Neuronal stem cell (in vitro differentiated cells): ENCODE measurements at regions not wholly inside any gene's neighbourhood (a gene's known extent, or its start where the extent isn't known, plus 50 kb on each side); places are given as distances from the start of the nearest gene placed in this dataset.

Source experiments
- DNase-seq: peaks from one replicate; pipeline ENCODE4 v3.0.0-alpha.2; 2013; ENCODE audit warnings: low spot score
- H2AFZ ChIP-seq: one replicate; pipeline ENCODE4 v1.6.1; 2013; ENCODE audit warnings: mild to moderate bottlenecking, low read length, inconsistent platforms
- H2AK5ac ChIP-seq: 2 replicates; pipeline ENCODE4 v1.6.1; 2013; ENCODE audit warnings: low read depth, mild to moderate bottlenecking, inconsistent platforms, low read length, moderate library complexity, mixed read lengths
- H2BK120ac ChIP-seq: 2 replicates; pipeline ENCODE4 v1.6.1; 2013; ENCODE audit warnings: low read depth, mild to moderate bottlenecking, inconsistent platforms, low read length, moderate library complexity, mixed read lengths
- H2BK12ac ChIP-seq: one replicate; pipeline ENCODE4 v1.6.1; 2013; ENCODE audit warnings: low read length, inconsistent platforms
- H2BK15ac ChIP-seq: 2 replicates; pipeline ENCODE4 v1.6.1; 2013; ENCODE audit warnings: mild to moderate bottlenecking, low read length, inconsistent platforms, mixed read lengths
- H2BK5ac ChIP-seq: one replicate; pipeline ENCODE4 v1.6.1; 2013; ENCODE audit warnings: inconsistent platforms, mild to moderate bottlenecking, low read length, moderate library complexity
- H3K14ac ChIP-seq: one replicate; pipeline ENCODE4 v1.6.1; 2013; ENCODE audit warnings: low read length, inconsistent platforms
- H3K18ac ChIP-seq: 2 replicates; pipeline ENCODE4 v1.6.1; 2013; ENCODE audit warnings: low read length, inconsistent platforms
- H3K23ac ChIP-seq: 2 replicates; pipeline ENCODE4 v1.6.1; 2013; ENCODE audit warnings: low read depth, mild to moderate bottlenecking, mixed read lengths, low read length, inconsistent platforms; ENCODE audit not compliant: poor library complexity
- H3K27ac ChIP-seq: replicated peaks from 3 replicates; pipeline ENCODE4 v1.5.1; 2013; ENCODE audit warnings: low read length, inconsistent platforms
- H3K27me3 ChIP-seq, 3 experiments: 2 replicates each; pipeline ENCODE4 v1.6.1; 2013; ENCODE audit warnings: low read length in 3 of 3, mild to moderate bottlenecking in 2 of 3, inconsistent platforms in 1 of 3, low read depth in 1 of 3, mixed read lengths in 1 of 3, moderate library complexity in 1 of 3; ENCODE audit not compliant: control insufficient read depth in 3 of 3, insufficient read depth in 3 of 3
- H3K36me3 ChIP-seq, 2 donors: replicated peaks in 1 of 2; 2 replicates each; pipeline ENCODE4 v1.6.1; 2013; ENCODE audit warnings: low read length in 2 of 2; ENCODE audit not compliant: control insufficient read depth in 2 of 2, insufficient read depth in 2 of 2
- H3K4ac ChIP-seq: 2 replicates; pipeline ENCODE4 v1.6.1; 2013; ENCODE audit warnings: inconsistent platforms, mild to moderate bottlenecking, low read length, moderate library complexity
- H3K4me1 ChIP-seq, 2 donors: 1 replicate in 1 of 2; 2 replicates in 1 of 2; pipeline ENCODE4 v1.6.1; 2013; ENCODE audit warnings: low read length in 2 of 2, low read depth in 1 of 2; ENCODE audit not compliant: control insufficient read depth in 2 of 2, insufficient read depth in 1 of 2
- H3K4me2 ChIP-seq: one replicate; pipeline ENCODE4 v1.6.1; 2013; ENCODE audit warnings: mild to moderate bottlenecking, low read length, inconsistent platforms; ENCODE audit not compliant: insufficient read depth, poor library complexity, severe bottlenecking
- H3K4me3 ChIP-seq, 2 donors: 2 replicates each; pipeline ENCODE4 v1.5.1; 2013; ENCODE audit warnings: low read length in 2 of 2, mild to moderate bottlenecking in 2 of 2, inconsistent platforms in 1 of 2, moderate library complexity in 1 of 2
- H3K79me1 ChIP-seq: one replicate; pipeline ENCODE4 v1.6.1; 2013; ENCODE audit warnings: low read depth, mild to moderate bottlenecking, inconsistent platforms, low read length, moderate library complexity
- H3K9ac ChIP-seq: one replicate; pipeline ENCODE4 v1.6.1; 2013; ENCODE audit warnings: mild to moderate bottlenecking, low read depth, low read length, inconsistent platforms; ENCODE audit not compliant: poor library complexity
- H3K9me3 ChIP-seq, 2 donors: replicated peaks in 1 of 2; 2 replicates each; pipeline versions ENCODE3 to v1.6.1; 2013; ENCODE audit warnings: low read length in 2 of 2, mild to moderate bottlenecking in 2 of 2, inconsistent platforms in 1 of 2, low read depth in 1 of 2, mixed read lengths in 1 of 2, moderate library complexity in 1 of 2; ENCODE audit not compliant: control insufficient read depth in 2 of 2, insufficient read depth in 1 of 2
- H4K8ac ChIP-seq: one replicate; pipeline ENCODE4 v1.6.1; 2013; ENCODE audit warnings: low read depth, mild to moderate bottlenecking, inconsistent platforms, low read length, moderate library complexity
- H4K91ac ChIP-seq: one replicate; pipeline ENCODE4 v1.6.1; 2013; ENCODE audit warnings: low read length, low read depth, mild to moderate bottlenecking, inconsistent platforms; ENCODE audit not compliant: poor library complexity
- WGBS, 2 donors: extraction: QIAGEN DNeasy Blood & Tissue Kit; methylation state at CpG; one replicate each; pipeline ENCODE4 v1.1.7; 2013; ENCODE audit warnings: missing lambda C conversion rate in 2 of 2, mixed read lengths in 1 of 2; ENCODE audit not compliant: insufficient read length in 2 of 2, insufficient replicate concordance in 1 of 2; ENCODE audit errors: extremely low coverage in 2 of 2; 5-methylcytosine and 5-hydroxymethylcytosine counted together

DNA sequence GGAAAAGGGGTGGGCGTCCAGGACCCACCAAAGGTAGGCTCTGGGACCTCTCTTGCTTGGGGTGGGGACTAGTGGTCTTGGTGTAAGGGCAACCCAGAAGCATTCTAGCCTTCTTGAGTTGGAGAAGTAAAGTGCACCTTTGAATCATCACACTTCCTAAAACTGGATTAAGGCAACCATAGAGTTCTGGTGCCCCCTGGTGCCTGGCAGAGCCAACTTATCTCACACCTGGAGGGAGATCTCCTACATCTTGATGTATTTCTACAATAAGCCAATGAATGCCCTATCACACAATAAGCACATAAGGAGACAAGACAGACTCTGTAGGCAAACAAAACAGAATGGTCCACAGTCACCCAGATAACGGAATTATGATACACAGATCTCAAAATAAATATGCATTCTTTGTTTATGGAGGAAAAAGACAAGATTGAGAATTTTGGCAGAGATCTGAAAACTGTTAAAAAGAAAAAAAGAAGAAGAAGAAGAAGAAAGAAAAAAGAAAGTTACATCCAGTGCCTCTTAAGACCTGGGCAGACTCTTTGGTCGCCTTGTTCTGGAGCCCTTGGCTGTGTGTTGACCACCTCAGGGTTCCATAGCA, 95.9 kb upstream of the PPP2R5C start:
- Histone ChIP-seq H4K91ac (no peak overlapping the region), H3K4me3 (no peak overlapping the region), H3K18ac (no peak overlapping the region), H2AFZ (no peak overlapping the region), H2BK120ac (no peak overlapping the region), H3K14ac (no peak overlapping the region), H3K27me3 (no peaks in the 10 kb centered on the region), H3K4ac (no peak overlapping the region), H4K8ac (no peak overlapping the region), H3K27ac (no peak overlapping the region), H3K4me2 (no peak overlapping the region), H3K4me1 (no peaks in the 10 kb centered on the region), H2AK5ac (no peak overlapping the region), H3K23ac (no peak overlapping the region), H2BK5ac (no peak overlapping the region), H2BK15ac (no peak overlapping the region), H3K36me3 (no peaks in the 10 kb centered on the region), H3K79me1 (no peaks in the 10 kb centered on the region), H3K9me3 (peaks cover 2 to 8% of the 10 kb centered on the region in 2 donors), H3K9ac (no peak overlapping the region), H2BK12ac (no peak overlapping the region)
- peak; percentile 36 for DNase-seq
- no CpG with 5 or more reads among the region's 3 CpGs for WGBS, 2 donors

DNA sequence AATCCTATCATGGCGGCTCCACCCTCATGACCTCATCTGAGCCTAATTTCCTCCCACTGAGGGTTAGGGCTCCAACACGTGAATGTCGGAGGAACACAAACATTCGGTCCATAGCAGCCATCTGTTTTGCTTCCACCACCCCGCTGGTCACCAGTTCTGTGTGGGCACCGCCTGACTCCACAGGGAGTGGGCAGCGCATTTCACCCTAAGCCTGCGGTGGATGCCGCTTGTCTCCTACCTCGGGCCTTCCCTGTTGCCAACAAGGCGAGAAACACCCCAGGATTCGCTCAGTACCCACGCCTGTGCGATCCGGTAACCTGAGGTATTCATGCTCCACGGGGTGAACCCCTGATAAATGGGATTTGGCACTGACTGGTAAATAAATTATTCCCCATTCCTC, 95.2 kb upstream of the PPP2R5C start:
- no peak overlapping the region for H3K18ac ChIP-seq
- no peak overlapping the region for H3K9ac ChIP-seq
- no peak overlapping the region for H2BK120ac ChIP-seq
- no peak overlapping the region for H3K4me3 ChIP-seq
- peaks cover 2 to 9% of the 10 kb centered on the region in 2 donors for H3K9me3 ChIP-seq
- no peaks in the 10 kb centered on the region for H3K36me3 ChIP-seq
- H2AFZ ChIP-seq = no peak overlapping the region
- no CpG with 5 or more reads among the region's 16 CpGs for WGBS, 2 donors
- no peak overlapping the region for H2BK5ac ChIP-seq
- H3K4me1 ChIP-seq = no peaks in the 10 kb centered on the region
- H3K14ac ChIP-seq = no peak overlapping the region
- H2BK15ac ChIP-seq = no peak overlapping the region
- H3K79me1 ChIP-seq = no peaks in the 10 kb centered on the region
- H3K27ac ChIP-seq = no peak overlapping the region
- H3K4ac ChIP-seq = no peak overlapping the region
- no peak overlapping the region for H3K23ac ChIP-seq
- no peak for DNase-seq
- peak overlapping the region; percentile 49 for H2AK5ac ChIP-seq
- no peak overlapping the region for H4K8ac ChIP-seq
- no peaks in the 10 kb centered on the region for H3K27me3 ChIP-seq
- H3K4me2 ChIP-seq = no peak overlapping the region
- peak overlapping the region; percentile 12 for H2BK12ac ChIP-seq
- H4K91ac ChIP-seq = no peak overlapping the region

- Histone ChIP-seq H3K27ac (no peak overlapping the region), H2AK5ac (no peak overlapping the region), H2BK12ac (no peak overlapping the region), H4K91ac (no peak overlapping the region), H2AFZ (no peak overlapping the region), H3K4me1 (no peaks in the 10 kb centered on the region), H2BK15ac (no peak overlapping the region), H3K9me3 (peaks cover 2 to 9% of the 10 kb centered on the region in 2 donors), H3K4me2 (no peak overlapping the region), H3K27me3 (no peaks in the 10 kb centered on the region), H3K23ac (no peak overlapping the region), H3K79me1 (no peaks in the 10 kb centered on the region), H2BK120ac (no peak overlapping the region), H3K18ac (no peak overlapping the region), H3K36me3 (no peaks in the 10 kb centered on the region), H2BK5ac (no peak overlapping the region), H3K9ac (no peak overlapping the region), H3K4me3 (no peak overlapping the region), H3K4ac (no peak overlapping the region), H3K14ac (no peak overlapping the region), H4K8ac (no peak overlapping the region)
- no peak for DNase-seq
These were observed 91.9 kb upstream of the PPP2R5C start for GRCh38 chr14:101669629-101670028.

- Histone ChIP-seq H3K4me3 (no peak overlapping the region), H3K23ac (no peak overlapping the region), H3K4ac (no peak overlapping the region), H4K8ac (no peak overlapping the region), H2BK5ac (no peak overlapping the region), H3K4me1 (no peaks in the 10 kb centered on the region), H2AFZ (no peak overlapping the region), H2BK15ac (no peak overlapping the region), H3K18ac (no peak overlapping the region), H3K79me1 (no peaks in the 10 kb centered on the region), H3K27me3 (no peaks in the 10 kb centered on the region), H3K14ac (no peak overlapping the region), H4K91ac (no peak overlapping the region), H3K9ac (no peak overlapping the region), H3K9me3 (peaks cover 0 to 9% of the 10 kb centered on the region in 2 donors), H2AK5ac (no peak overlapping the region), H2BK12ac (no peak overlapping the region), H3K36me3 (no peaks in the 10 kb centered on the region), H3K4me2 (no peak overlapping the region), H3K27ac (no peak overlapping the region), H2BK120ac (no peak overlapping the region)
- no CpG with 5 or more reads among the region's 5 CpGs for WGBS, 2 donors
- no peak for DNase-seq
These were observed 87.6 kb upstream of the PPP2R5C start for GRCh38 chr14:101673873-101674272.
